ENCODE measurements at regions not wholly inside any gene's neighbourhood (a gene's known extent, or its start where the extent isn't known, plus 50 kb on each side); places are given as distances from the start of the nearest gene placed in this dataset.

- DNase-seq (ENCODE audit: extremely low spot score): no peak
- H3K4me1 ChIP-seq (ENCODE audit: insufficient read depth): no peaks in the 10 kb centered on the region
- WGBS: 62% methylated on average over 3 of the region's 3 CpGs
- H3K36me3 ChIP-seq (ENCODE audit: insufficient read depth): no peaks in the 10 kb centered on the region
- H3K27ac ChIP-seq (ENCODE audit: low read depth): no peak overlapping the region
- H3K4me3 ChIP-seq (ENCODE audit: low read depth, low read length): no peak overlapping the region
Observed at GRCh38 chrX:87727620-87728019, 210.0 kb downstream of the KLHL4 start.

- no peak overlapping the region for H3K27ac ChIP-seq (ENCODE audit: low read depth)
- no peak for DNase-seq (ENCODE audit: extremely low spot score)
- no peaks in the 10 kb centered on the region for H3K36me3 ChIP-seq (ENCODE audit: insufficient read depth)
- H3K4me3 ChIP-seq (ENCODE audit: low read depth, low read length): no peak overlapping the region
- H3K4me1 ChIP-seq (ENCODE audit: insufficient read depth): no peaks in the 10 kb centered on the region
- 88% methylated on average over 9 of the region's 9 CpGs for WGBS
Observed at GRCh38 chrX:87728024-87728423, 210.4 kb downstream of the KLHL4 start.

GRCh38 chrX:87728459-87728858, 210.9 kb downstream of the KLHL4 start:
- 97% methylated on average over 7 of the region's 7 CpGs for WGBS
- H3K36me3 ChIP-seq (ENCODE audit: insufficient read depth): no peaks in the 10 kb centered on the region
- no peak overlapping the region for H3K27ac ChIP-seq (ENCODE audit: low read depth)
- no peak for DNase-seq (ENCODE audit: extremely low spot score)
- no peak overlapping the region for H3K4me3 ChIP-seq (ENCODE audit: low read depth, low read length)
- H3K4me1 ChIP-seq (ENCODE audit: insufficient read depth): no peaks in the 10 kb centered on the region

GRCh38 chrX:87732133-87732532, 214.5 kb downstream of the KLHL4 start:
- DNase-seq (ENCODE audit: extremely low spot score): no peak
- Histone ChIP-seq H3K36me3 (ENCODE audit: insufficient read depth) (no peaks in the 10 kb centered on the region), H3K4me3 (ENCODE audit: low read depth, low read length) (no peak overlapping the region), H3K27ac (ENCODE audit: low read depth) (no peak overlapping the region), H3K4me1 (ENCODE audit: insufficient read depth) (no peaks in the 10 kb centered on the region)

- Histone ChIP-seq H3K27ac (ENCODE audit: low read depth) (no peak overlapping the region), H3K36me3 (ENCODE audit: insufficient read depth) (no peaks in the 10 kb centered on the region), H3K4me1 (ENCODE audit: insufficient read depth) (no peaks in the 10 kb centered on the region), H3K4me3 (ENCODE audit: low read depth, low read length) (no peak overlapping the region)
- DNase-seq (ENCODE audit: extremely low spot score): no peak
- 51% methylated on average over 2 of the region's 2 CpGs for WGBS
Observed at GRCh38 chrX:87736576-87736975, 219.0 kb downstream of the KLHL4 start.

GRCh38 chrX:87744391-87744790, 226.8 kb downstream of the KLHL4 start:
- 73% methylated on average over 1 of the region's 1 CpG for WGBS
- no peak overlapping the region for H3K27ac ChIP-seq (ENCODE audit: low read depth)
- DNase-seq (ENCODE audit: extremely low spot score): no peak
- no peaks in the 10 kb centered on the region for H3K4me1 ChIP-seq (ENCODE audit: insufficient read depth)
- no peaks in the 10 kb centered on the region for H3K36me3 ChIP-seq (ENCODE audit: insufficient read depth)
- H3K4me3 ChIP-seq (ENCODE audit: low read depth, low read length): no peak overlapping the region

GRCh38 chrX:87755493-87755892, 237.9 kb downstream of the KLHL4 start:
- H3K36me3 ChIP-seq (ENCODE audit: insufficient read depth): no peaks in the 10 kb centered on the region
- no peak for DNase-seq (ENCODE audit: extremely low spot score)
- H3K4me3 ChIP-seq (ENCODE audit: low read depth, low read length): no peak overlapping the region
- WGBS: 85% methylated on average over 5 of the region's 5 CpGs
- no peak overlapping the region for H3K27ac ChIP-seq (ENCODE audit: low read depth)
- no peaks in the 10 kb centered on the region for H3K4me1 ChIP-seq (ENCODE audit: insufficient read depth)

GRCh38 chrX:87788976-87789375, 271.4 kb downstream of the KLHL4 start:
- Histone ChIP-seq H3K36me3 (ENCODE audit: insufficient read depth) (no peaks in the 10 kb centered on the region), H3K27ac (ENCODE audit: low read depth) (no peak overlapping the region), H3K4me3 (ENCODE audit: low read depth, low read length) (no peak overlapping the region), H3K4me1 (ENCODE audit: insufficient read depth) (no peaks in the 10 kb centered on the region)
- no peak for DNase-seq (ENCODE audit: extremely low spot score)

GRCh38 chrX:87798039-87798438, 280.4 kb downstream of the KLHL4 start:
- Histone ChIP-seq H3K4me3 (ENCODE audit: low read depth, low read length) (no peak overlapping the region), H3K4me1 (ENCODE audit: insufficient read depth) (no peaks in the 10 kb centered on the region), H3K27ac (ENCODE audit: low read depth) (no peak overlapping the region), H3K36me3 (ENCODE audit: insufficient read depth) (no peaks in the 10 kb centered on the region)
- DNase-seq (ENCODE audit: extremely low spot score): no peak

- no peak for DNase-seq (ENCODE audit: extremely low spot score)
- WGBS: 10% methylated on average over 5 of the region's 5 CpGs
- Histone ChIP-seq H3K4me1 (ENCODE audit: insufficient read depth) (no peaks in the 10 kb centered on the region), H3K36me3 (ENCODE audit: insufficient read depth) (no peaks in the 10 kb centered on the region), H3K4me3 (ENCODE audit: low read depth, low read length) (no peak overlapping the region), H3K27ac (ENCODE audit: low read depth) (no peak overlapping the region)
Observed at GRCh38 chrX:87805829-87806490, 288.4 kb downstream of the KLHL4 start.

- WGBS: 97% methylated on average over 35 of the region's 35 CpGs
- DNase-seq (ENCODE audit: extremely low spot score): no peak
- H3K4me3 ChIP-seq (ENCODE audit: low read depth, low read length): no peak overlapping the region
- no peaks in the 10 kb centered on the region for H3K36me3 ChIP-seq (ENCODE audit: insufficient read depth)
- H3K27ac ChIP-seq (ENCODE audit: low read depth): no peak overlapping the region
- H3K4me1 ChIP-seq (ENCODE audit: insufficient read depth): no peaks in the 10 kb centered on the region
Observed at GRCh38 chrX:87808576-87809243, 291.1 kb downstream of the KLHL4 start.

- DNase-seq (ENCODE audit: extremely low spot score): no peak
- no peak overlapping the region for H3K4me3 ChIP-seq (ENCODE audit: low read depth, low read length)
- no peaks in the 10 kb centered on the region for H3K4me1 ChIP-seq (ENCODE audit: insufficient read depth)
- H3K27ac ChIP-seq (ENCODE audit: low read depth): no peak overlapping the region
- WGBS: 90% methylated on average over 4 of the region's 4 CpGs
- H3K36me3 ChIP-seq (ENCODE audit: insufficient read depth): no peaks in the 10 kb centered on the region
Observed at GRCh38 chrX:87813566-87813965, 296.0 kb downstream of the KLHL4 start.

GRCh38 chrX:87846956-87847355, 329.4 kb downstream of the KLHL4 start:
- DNase-seq (ENCODE audit: extremely low spot score): no peak
- no peak overlapping the region for H3K27ac ChIP-seq (ENCODE audit: low read depth)
- WGBS: 92% methylated on average over 1 of the region's 1 CpG
- no peaks in the 10 kb centered on the region for H3K36me3 ChIP-seq (ENCODE audit: insufficient read depth)
- no peak overlapping the region for H3K4me3 ChIP-seq (ENCODE audit: low read depth, low read length)
- no peaks in the 10 kb centered on the region for H3K4me1 ChIP-seq (ENCODE audit: insufficient read depth)

- no peak for DNase-seq (ENCODE audit: extremely low spot score)
- Histone ChIP-seq H3K36me3 (ENCODE audit: insufficient read depth) (no peaks in the 10 kb centered on the region), H3K4me3 (ENCODE audit: low read depth, low read length) (no peak overlapping the region), H3K4me1 (ENCODE audit: insufficient read depth) (no peaks in the 10 kb centered on the region), H3K27ac (ENCODE audit: low read depth) (no peak overlapping the region)
- WGBS: 19% methylated on average over 2 of the region's 2 CpGs
Observed at GRCh38 chrX:87873347-87873941, 355.8 kb downstream of the KLHL4 start.
